ENCODE measurements at regions not wholly inside any gene's neighbourhood (a gene's known extent, or its start where the extent isn't known, plus 50 kb on each side); places are given as distances from the start of the nearest gene placed in this dataset.
"Not testable (repeated sequence)": the region's sequence is repeated elsewhere in the genome, so short reads cannot be mapped to it uniquely, and the experiment has no call there.

- H3K9me3 ChIP-seq (ENCODE audit: control insufficient read depth in 2 of 2, insufficient read depth in 1 of 2, low read length in 1 of 2) = no peaks in the 10 kb centered on the region
- no peaks in the 10 kb centered on the region for H3K27me3 ChIP-seq (ENCODE audit: control insufficient read depth in 2 of 2, insufficient read depth in 1 of 2, low read length in 1 of 2)
- no peaks in the 10 kb centered on the region for H3K36me3 ChIP-seq (ENCODE audit: control insufficient read depth in 2 of 2, insufficient read depth in 2 of 2, low read length in 1 of 2)
- 96% methylated on average over 7 of the region's 7 CpGs for WGBS
- H3K27ac ChIP-seq (ENCODE audit: low read depth in 1 of 2, low read length in 1 of 2) = no peak overlapping the region
- H3K4me1 ChIP-seq (ENCODE audit: control insufficient read depth in 2 of 2, insufficient read depth in 2 of 2, low read length in 2 of 2) = no peaks in the 10 kb centered on the region
- no peak overlapping the region for H3K4me3 ChIP-seq (ENCODE audit: low read length in 2 of 2)
- DNase-seq (ENCODE audit: low read depth in 6 of 9, low spot score in 9 of 9) = no peak
These were observed 475.8 kb upstream of the TMEM132C start for GRCh38 chr12:127791217-127791616.

DNA sequence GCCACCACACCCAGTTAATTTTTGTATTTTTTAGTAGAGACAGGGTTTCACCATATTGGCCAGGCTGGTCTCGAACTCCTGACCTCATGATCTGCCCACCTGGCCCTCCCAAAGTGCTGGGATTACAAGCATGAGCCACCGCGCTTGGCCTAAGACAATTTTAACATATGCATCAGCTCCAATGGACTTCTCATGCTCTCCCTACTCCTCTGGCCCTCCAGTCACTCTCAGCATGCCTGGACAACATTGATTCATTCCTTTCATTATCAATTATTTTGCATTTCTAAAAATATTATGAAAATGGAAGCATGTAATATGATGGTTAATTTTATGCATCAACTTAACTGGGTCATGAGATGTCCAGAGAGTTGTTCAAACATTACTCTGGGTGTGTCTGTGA, 469.1 kb upstream of the TMEM132C start:
- no peaks in the 10 kb centered on the region for H3K36me3 ChIP-seq (ENCODE audit: control insufficient read depth in 2 of 2, insufficient read depth in 2 of 2, low read length in 1 of 2)
- H3K27ac ChIP-seq (ENCODE audit: low read depth in 1 of 2, low read length in 1 of 2) = no peak overlapping the region
- WGBS = 80% methylated on average over 3 of the region's 3 CpGs
- DNase-seq (ENCODE audit: low read depth in 6 of 9, low spot score in 9 of 9) = no peak
- no peak overlapping the region for H3K4me3 ChIP-seq (ENCODE audit: low read length in 2 of 2)
- no peaks in the 10 kb centered on the region for H3K27me3 ChIP-seq (ENCODE audit: control insufficient read depth in 2 of 2, insufficient read depth in 1 of 2, low read length in 1 of 2)
- no peaks in the 10 kb centered on the region for H3K4me1 ChIP-seq (ENCODE audit: control insufficient read depth in 2 of 2, insufficient read depth in 2 of 2, low read length in 2 of 2)
- H3K9me3 ChIP-seq (ENCODE audit: control insufficient read depth in 2 of 2, insufficient read depth in 1 of 2, low read length in 1 of 2) = no peaks in the 10 kb centered on the region

GRCh38 chr12:127802271-127802670, 464.7 kb upstream of the TMEM132C start:
- H3K4me3 ChIP-seq (ENCODE audit: low read length in 2 of 2) = no peak overlapping the region
- no peaks in the 10 kb centered on the region for H3K36me3 ChIP-seq (ENCODE audit: control insufficient read depth in 2 of 2, insufficient read depth in 2 of 2, low read length in 1 of 2)
- no peaks in the 10 kb centered on the region for H3K4me1 ChIP-seq (ENCODE audit: control insufficient read depth in 2 of 2, insufficient read depth in 2 of 2, low read length in 2 of 2)
- WGBS = 98% methylated on average over 6 of the region's 6 CpGs
- H3K27ac ChIP-seq (ENCODE audit: low read depth in 1 of 2, low read length in 1 of 2) = no peak overlapping the region
- no peak for DNase-seq (ENCODE audit: low read depth in 6 of 9, low spot score in 9 of 9)
- H3K9me3 ChIP-seq (ENCODE audit: control insufficient read depth in 2 of 2, insufficient read depth in 1 of 2, low read length in 1 of 2) = no peaks in the 10 kb centered on the region
- no peaks in the 10 kb centered on the region for H3K27me3 ChIP-seq (ENCODE audit: control insufficient read depth in 2 of 2, insufficient read depth in 1 of 2, low read length in 1 of 2)

GRCh38 chr12:127803545-127803944, 463.4 kb upstream of the TMEM132C start:
- Histone ChIP-seq H3K4me3 (ENCODE audit: low read length in 2 of 2) (no peak overlapping the region), H3K36me3 (ENCODE audit: control insufficient read depth in 2 of 2, insufficient read depth in 2 of 2, low read length in 1 of 2) (no peaks in the 10 kb centered on the region), H3K27ac (ENCODE audit: low read depth in 1 of 2, low read length in 1 of 2) (no peak overlapping the region), H3K27me3 (ENCODE audit: control insufficient read depth in 2 of 2, insufficient read depth in 1 of 2, low read length in 1 of 2) (no peaks in the 10 kb centered on the region), H3K4me1 (ENCODE audit: control insufficient read depth in 2 of 2, insufficient read depth in 2 of 2, low read length in 2 of 2) (no peaks in the 10 kb centered on the region), H3K9me3 (ENCODE audit: control insufficient read depth in 2 of 2, insufficient read depth in 1 of 2, low read length in 1 of 2) (no peaks in the 10 kb centered on the region)
- 59% methylated on average over 3 of the region's 3 CpGs for WGBS
- no peak for DNase-seq (ENCODE audit: low read depth in 6 of 9, low spot score in 9 of 9)

GRCh38 chr12:127809275-127809674, 457.7 kb upstream of the TMEM132C start:
- Histone ChIP-seq H3K36me3 (ENCODE audit: control insufficient read depth in 2 of 2, insufficient read depth in 2 of 2, low read length in 1 of 2) (no peaks in the 10 kb centered on the region), H3K4me1 (ENCODE audit: control insufficient read depth in 2 of 2, insufficient read depth in 2 of 2, low read length in 2 of 2) (no peaks in the 10 kb centered on the region), H3K27me3 (ENCODE audit: control insufficient read depth in 2 of 2, insufficient read depth in 1 of 2, low read length in 1 of 2) (no peaks in the 10 kb centered on the region), H3K4me3 (ENCODE audit: low read length in 2 of 2) (no peak overlapping the region), H3K27ac (ENCODE audit: low read depth in 1 of 2, low read length in 1 of 2) (no peak overlapping the region), H3K9me3 (ENCODE audit: control insufficient read depth in 2 of 2, insufficient read depth in 1 of 2, low read length in 1 of 2) (peaks cover 0 to 3% of the 10 kb centered on the region in 2 donors)
- DNase-seq (ENCODE audit: low read depth in 6 of 9, low spot score in 9 of 9) = no peak
- 92% methylated on average over 1 of the region's 1 CpG for WGBS

DNA sequence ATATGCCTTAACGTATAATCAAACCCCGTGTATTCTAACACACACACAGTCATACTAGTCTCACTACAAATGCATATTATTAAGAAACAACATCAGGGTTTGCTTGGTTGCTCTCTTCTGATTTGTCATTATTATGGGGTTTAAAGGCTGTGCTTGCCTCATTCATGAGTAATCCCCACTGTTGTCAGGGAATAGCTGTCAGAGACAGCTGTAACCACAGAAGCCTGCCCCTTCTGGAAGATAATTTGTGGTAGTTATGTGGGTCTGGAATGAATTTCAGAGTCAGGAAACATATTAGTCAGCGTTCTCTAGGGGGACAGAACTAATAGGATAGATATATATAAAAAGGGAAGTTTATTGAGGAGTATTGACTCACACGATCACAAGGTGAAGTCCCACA, 456.9 kb upstream of the TMEM132C start:
- Histone ChIP-seq H3K27me3 (ENCODE audit: control insufficient read depth in 2 of 2, insufficient read depth in 1 of 2, low read length in 1 of 2) (no peaks in the 10 kb centered on the region), H3K4me1 (ENCODE audit: control insufficient read depth in 2 of 2, insufficient read depth in 2 of 2, low read length in 2 of 2) (no peaks in the 10 kb centered on the region), H3K4me3 (ENCODE audit: low read length in 2 of 2) (no peak overlapping the region), H3K27ac (ENCODE audit: low read depth in 1 of 2, low read length in 1 of 2) (no peak overlapping the region), H3K36me3 (ENCODE audit: control insufficient read depth in 2 of 2, insufficient read depth in 2 of 2, low read length in 1 of 2) (no peaks in the 10 kb centered on the region), H3K9me3 (ENCODE audit: control insufficient read depth in 2 of 2, insufficient read depth in 1 of 2, low read length in 1 of 2) (peaks cover 0 to 3% of the 10 kb centered on the region in 2 donors)
- WGBS = 68% methylated on average over 4 of the region's 4 CpGs
- DNase-seq (ENCODE audit: low read depth in 6 of 9, low spot score in 9 of 9) = no peak

GRCh38 chr12:127810459-127810858, 456.5 kb upstream of the TMEM132C start:
- H3K36me3 ChIP-seq (ENCODE audit: control insufficient read depth in 2 of 2, insufficient read depth in 2 of 2, low read length in 1 of 2); H3K27me3 ChIP-seq (ENCODE audit: control insufficient read depth in 2 of 2, insufficient read depth in 1 of 2, low read length in 1 of 2); H3K4me3 ChIP-seq (ENCODE audit: low read length in 2 of 2); H3K27ac ChIP-seq (ENCODE audit: low read depth in 1 of 2, low read length in 1 of 2); H3K9me3 ChIP-seq (ENCODE audit: control insufficient read depth in 2 of 2, insufficient read depth in 1 of 2, low read length in 1 of 2); H3K4me1 ChIP-seq (ENCODE audit: control insufficient read depth in 2 of 2, insufficient read depth in 2 of 2, low read length in 2 of 2); DNase-seq (ENCODE audit: low read depth in 6 of 9, low spot score in 9 of 9): not testable (repeated sequence)
- 86% methylated on average over 4 of the region's 4 CpGs for WGBS

DNA sequence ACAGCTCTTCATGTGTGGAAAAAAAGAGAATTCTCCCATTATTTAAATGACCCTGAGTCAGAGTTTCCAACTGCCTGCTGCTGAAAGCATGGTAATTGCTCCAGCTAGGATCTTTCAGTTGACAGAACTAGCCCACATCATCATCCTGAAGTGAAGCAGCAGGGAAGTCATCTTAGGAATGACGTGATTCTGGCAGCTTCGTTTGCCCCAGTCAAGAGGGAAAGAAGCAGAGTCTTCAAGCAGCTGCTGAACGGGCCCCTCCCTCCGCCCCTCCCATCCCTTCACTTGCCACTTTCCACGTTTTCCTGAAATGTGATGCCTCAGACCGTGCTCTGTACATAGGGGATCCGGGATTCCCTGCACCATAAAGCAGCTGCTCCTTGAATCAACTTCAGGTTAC, 455.0 kb upstream of the TMEM132C start:
- Histone ChIP-seq H3K27ac (ENCODE audit: low read depth in 1 of 2, low read length in 1 of 2) (no peak overlapping the region), H3K9me3 (ENCODE audit: control insufficient read depth in 2 of 2, insufficient read depth in 1 of 2, low read length in 1 of 2) (peaks cover 0 to 3% of the 10 kb centered on the region in 2 donors), H3K36me3 (ENCODE audit: control insufficient read depth in 2 of 2, insufficient read depth in 2 of 2, low read length in 1 of 2) (no peaks in the 10 kb centered on the region), H3K27me3 (ENCODE audit: control insufficient read depth in 2 of 2, insufficient read depth in 1 of 2, low read length in 1 of 2) (no peaks in the 10 kb centered on the region), H3K4me3 (ENCODE audit: low read length in 2 of 2) (no peak overlapping the region), H3K4me1 (ENCODE audit: control insufficient read depth in 2 of 2, insufficient read depth in 2 of 2, low read length in 2 of 2) (no peaks in the 10 kb centered on the region)
- DNase-seq (ENCODE audit: low read depth in 6 of 9, low spot score in 9 of 9) = no peak
- 30% methylated on average over 7 of the region's 7 CpGs for WGBS

DNA sequence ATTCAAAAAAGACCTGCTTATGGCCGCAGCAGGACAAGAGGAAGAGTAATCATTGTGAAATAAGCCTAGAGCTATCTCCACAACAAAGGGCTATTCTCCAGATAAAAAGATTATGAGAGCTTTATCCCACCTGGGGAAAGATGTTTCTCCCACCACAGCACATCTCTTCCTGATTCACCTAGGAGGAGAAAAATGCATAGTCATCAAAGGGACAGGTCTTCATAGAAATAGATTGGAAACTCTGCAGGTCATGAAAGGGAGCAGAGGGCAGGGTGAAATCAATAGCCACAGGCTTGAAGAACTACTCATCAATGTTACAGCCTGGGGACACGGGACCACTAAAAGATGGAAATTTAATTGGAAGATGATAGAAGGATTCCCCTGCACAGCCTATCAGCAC, 453.8 kb upstream of the TMEM132C start:
- no peak for DNase-seq (ENCODE audit: low read depth in 6 of 9, low spot score in 9 of 9)
- no peaks in the 10 kb centered on the region for H3K36me3 ChIP-seq (ENCODE audit: control insufficient read depth in 2 of 2, insufficient read depth in 2 of 2, low read length in 1 of 2)
- H3K4me3 ChIP-seq (ENCODE audit: low read length in 2 of 2) = no peak overlapping the region
- H3K4me1 ChIP-seq (ENCODE audit: control insufficient read depth in 2 of 2, insufficient read depth in 2 of 2, low read length in 2 of 2) = no peaks in the 10 kb centered on the region
- H3K27ac ChIP-seq (ENCODE audit: low read depth in 1 of 2, low read length in 1 of 2) = no peak overlapping the region
- peaks cover 0 to 3% of the 10 kb centered on the region in 2 donors for H3K9me3 ChIP-seq (ENCODE audit: control insufficient read depth in 2 of 2, insufficient read depth in 1 of 2, low read length in 1 of 2)
- H3K27me3 ChIP-seq (ENCODE audit: control insufficient read depth in 2 of 2, insufficient read depth in 1 of 2, low read length in 1 of 2) = no peaks in the 10 kb centered on the region
- 95% methylated on average over 2 of the region's 2 CpGs for WGBS

- 92% methylated on average over 4 of the region's 4 CpGs for WGBS
- H3K4me3 ChIP-seq (ENCODE audit: low read length in 2 of 2) = no peak overlapping the region
- no peak overlapping the region for H3K27ac ChIP-seq (ENCODE audit: low read depth in 1 of 2, low read length in 1 of 2)
- H3K36me3 ChIP-seq (ENCODE audit: control insufficient read depth in 2 of 2, insufficient read depth in 2 of 2, low read length in 1 of 2) = no peaks in the 10 kb centered on the region
- H3K4me1 ChIP-seq (ENCODE audit: control insufficient read depth in 2 of 2, insufficient read depth in 2 of 2, low read length in 2 of 2) = no peaks in the 10 kb centered on the region
- H3K27me3 ChIP-seq (ENCODE audit: control insufficient read depth in 2 of 2, insufficient read depth in 1 of 2, low read length in 1 of 2) = no peaks in the 10 kb centered on the region
- no peaks in the 10 kb centered on the region for H3K9me3 ChIP-seq (ENCODE audit: control insufficient read depth in 2 of 2, insufficient read depth in 1 of 2, low read length in 1 of 2)
- no peak for DNase-seq (ENCODE audit: low read depth in 6 of 9, low spot score in 9 of 9)
These were observed 447.9 kb upstream of the TMEM132C start for GRCh38 chr12:127819056-127819455.
